ENCODE measurements at regions not wholly inside any gene's neighbourhood (a gene's known extent, or its start where the extent isn't known, plus 50 kb on each side); places are given as distances from the start of the nearest gene placed in this dataset.

- H3K27me3 ChIP-seq (replicated peaks; ENCODE audit: control insufficient read depth, insufficient read depth, low read length) = no peaks in the 10 kb centered on the region
- H3K9me3 ChIP-seq = no peaks in the 10 kb centered on the region
- Mint-ChIP-seq H3K36me3 (ENCODE audit: insufficient read depth, unreplicated experiment) (no peaks in the 10 kb centered on the region), H3K4me3 (ENCODE audit: unreplicated experiment) (no peak overlapping the region), H3K27me3 (ENCODE audit: insufficient read depth, unreplicated experiment) (peaks cover 3% of the 10 kb centered on the region), H3K4me1 (ENCODE audit: low read depth, unreplicated experiment) (no peaks in the 10 kb centered on the region), H3K27ac (ENCODE audit: unreplicated experiment) (no peak overlapping the region), H3K9me3 (ENCODE audit: unreplicated experiment) (no peaks in the 10 kb centered on the region)
- BruUV-seq (replicated peaks) = no TSS peak
- CTCF ChIA-PET = no interaction called here
- peak; percentile 23 to 32 for TF ChIP-seq CTCF (IDR thresholded peaks at IDR 0.05; ENCODE audit: insufficient read depth in 1 of 2, low read depth in 1 of 2, low read length in 1 of 2, severe bottlenecking in 1 of 2, unreplicated experiment in 1 of 2)
- H3K4me1 ChIP-seq = peaks cover 15% of the 10 kb centered on the region; the same call in 1 of the 2 replicates
- intact Hi-C loops (cut with micrococcal nuclease; ENCODE audit: unreplicated experiment) = no loop called here
- no peaks in the 10 kb centered on the region for H3K36me3 ChIP-seq (ENCODE audit: control insufficient read depth, insufficient read depth, low read length)
- no peak overlapping the region for H3K4me3 ChIP-seq (ENCODE audit: low read depth, low read length)
- POLR2A ChIA-PET = no interaction called here
- DNase-seq = peak in 1 of 2 experiments; percentile 11
These were observed 1004.9 kb downstream of the KCNMA1 start for GRCh38 chr10:76632767-76633051.

DNA sequence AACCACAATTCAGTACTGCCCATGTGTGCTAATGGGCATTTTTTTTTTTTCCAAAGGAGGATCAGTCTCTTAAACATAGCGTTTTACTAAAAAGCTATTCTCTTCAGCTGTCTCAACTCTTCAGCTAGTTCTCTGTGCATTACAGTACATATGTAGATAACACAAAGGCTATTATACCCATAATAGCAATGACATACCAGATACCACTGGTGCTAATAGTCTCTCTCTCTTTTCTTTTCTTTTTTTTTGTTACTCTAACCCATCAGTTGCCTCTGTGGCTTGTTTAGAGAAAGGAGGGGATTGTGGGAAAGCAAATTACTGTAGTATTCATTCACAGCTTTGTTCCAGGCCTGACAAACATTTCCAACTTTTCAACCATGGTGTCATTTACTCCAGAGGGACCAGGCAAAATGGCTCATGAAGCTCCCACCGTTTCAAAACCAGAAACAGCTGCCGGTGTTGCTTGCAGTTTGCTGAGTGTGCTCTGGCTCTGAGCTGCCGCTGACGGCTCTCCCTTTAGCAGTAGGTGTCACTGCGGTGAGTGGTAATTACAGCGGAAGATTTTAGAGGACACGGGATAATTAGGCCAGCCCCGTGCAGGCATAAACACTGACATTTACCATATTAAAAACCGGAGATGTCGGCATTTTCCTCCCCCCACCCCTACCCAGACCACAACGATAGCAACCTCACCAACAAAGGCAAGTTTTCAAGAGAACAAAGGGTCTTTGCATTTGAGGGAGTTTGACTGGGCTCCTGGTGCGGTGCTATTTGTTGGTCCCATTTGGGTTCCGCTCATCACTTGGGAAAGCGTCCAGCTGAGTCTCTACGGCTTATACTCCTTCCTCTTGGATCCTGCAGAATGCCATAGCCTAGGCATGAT is 1005.5 kb downstream of the KCNMA1 start:
- no peaks in the 10 kb centered on the region for H3K36me3 Mint-ChIP-seq (ENCODE audit: insufficient read depth, unreplicated experiment)
- no peak overlapping the region for H3K4me3 Mint-ChIP-seq (ENCODE audit: unreplicated experiment)

DNA sequence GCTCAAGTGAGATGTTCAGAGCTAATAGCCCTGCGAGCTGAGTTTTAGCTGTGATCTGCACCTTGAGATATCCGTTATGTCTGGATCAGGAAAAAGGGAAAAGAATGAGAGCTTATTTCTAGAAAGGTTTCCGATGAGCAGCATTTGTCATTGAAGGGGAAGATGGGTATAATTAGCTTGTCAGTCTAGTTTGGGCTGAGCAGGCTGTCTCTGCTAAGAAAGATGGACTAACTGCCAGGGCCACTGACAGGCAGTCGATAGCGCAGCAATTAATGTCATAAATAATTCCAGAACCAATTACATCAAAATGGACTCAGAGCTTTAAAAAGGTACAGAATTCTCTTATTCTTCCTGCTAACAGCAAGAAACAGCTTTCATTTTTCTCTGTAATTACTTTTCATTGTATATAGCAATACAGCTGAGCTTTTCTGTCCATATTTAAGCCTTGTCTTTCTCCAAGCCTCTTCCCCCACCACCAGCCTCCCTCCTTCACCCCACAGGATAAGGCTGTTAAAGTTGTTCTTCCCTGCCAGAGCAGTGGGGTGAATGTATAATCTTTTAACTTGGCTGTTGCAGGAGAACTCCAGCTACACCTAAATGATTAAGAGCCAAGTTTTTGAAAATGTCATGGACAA is 1006.5 kb downstream of the KCNMA1 start:
- Mint-ChIP-seq H3K27ac (ENCODE audit: unreplicated experiment) (no peak overlapping the region), H3K27me3 (ENCODE audit: insufficient read depth, unreplicated experiment) (peaks cover 3% of the 10 kb centered on the region), H3K4me1 (ENCODE audit: low read depth, unreplicated experiment) (no peaks in the 10 kb centered on the region), H3K36me3 (ENCODE audit: insufficient read depth, unreplicated experiment) (no peaks in the 10 kb centered on the region), H3K9me3 (ENCODE audit: unreplicated experiment) (no peaks in the 10 kb centered on the region), H3K4me3 (ENCODE audit: unreplicated experiment) (no peak overlapping the region)
- TF ChIP-seq CTCF (IDR thresholded peaks at IDR 0.05; ENCODE audit: insufficient read depth in 1 of 2, low read depth in 1 of 2, low read length in 1 of 2, severe bottlenecking in 1 of 2, unreplicated experiment in 1 of 2) = no peak
- BruUV-seq (replicated peaks) = no TSS peak
- CTCF ChIA-PET = no interaction called here
- H3K4me1 ChIP-seq = peaks cover 13% of the 10 kb centered on the region; the same call in 1 of the 2 replicates
- H3K4me3 ChIP-seq (ENCODE audit: low read depth, low read length) = no peak overlapping the region
- H3K27me3 ChIP-seq (replicated peaks; ENCODE audit: control insufficient read depth, insufficient read depth, low read length) = no peaks in the 10 kb centered on the region
- intact Hi-C loops (cut with micrococcal nuclease; ENCODE audit: unreplicated experiment) = no loop called here
- H3K9me3 ChIP-seq = no peaks in the 10 kb centered on the region
- POLR2A ChIA-PET = no interaction called here
- no peaks in the 10 kb centered on the region for H3K36me3 ChIP-seq (ENCODE audit: control insufficient read depth, insufficient read depth, low read length)
- no peak for DNase-seq

More for the DNA sequence above, 1005.5 kb downstream of the KCNMA1 start:
- no peaks in the 10 kb centered on the region for H3K9me3 ChIP-seq
- no peak for DNase-seq
- ChIA-PET CTCF (interaction anchor here (0.6 kb wide), 1 partner anchor 352 kb away, joined by 3 read pairs; no protein-coding TSS in a partner anchor), POLR2A (no interaction called here)
- no peak for TF ChIP-seq CTCF (IDR thresholded peaks at IDR 0.05; ENCODE audit: insufficient read depth in 1 of 2, low read depth in 1 of 2, low read length in 1 of 2, severe bottlenecking in 1 of 2, unreplicated experiment in 1 of 2)
- Mint-ChIP-seq H3K27me3 (ENCODE audit: insufficient read depth, unreplicated experiment) (peaks cover 3% of the 10 kb centered on the region), H3K9me3 (ENCODE audit: unreplicated experiment) (no peaks in the 10 kb centered on the region), H3K4me1 (ENCODE audit: low read depth, unreplicated experiment) (no peaks in the 10 kb centered on the region), H3K27ac (ENCODE audit: unreplicated experiment) (no peak overlapping the region)
- BruUV-seq (replicated peaks) = no TSS peak
- H3K4me3 ChIP-seq (ENCODE audit: low read depth, low read length) = no peak overlapping the region
- peaks cover 15% of the 10 kb centered on the region; the same call in 1 of the 2 replicates for H3K4me1 ChIP-seq
- intact Hi-C loops (cut with micrococcal nuclease; ENCODE audit: unreplicated experiment) = no loop called here
- H3K27me3 ChIP-seq (replicated peaks; ENCODE audit: control insufficient read depth, insufficient read depth, low read length) = no peaks in the 10 kb centered on the region
- no peaks in the 10 kb centered on the region for H3K36me3 ChIP-seq (ENCODE audit: control insufficient read depth, insufficient read depth, low read length)

Measured in Caco-2 (cell line).